ENCODE measurements at regions not wholly inside any gene's neighbourhood (a gene's known extent, or its start where the extent isn't known, plus 50 kb on each side); places are given as distances from the start of the nearest gene placed in this dataset.

GRCh38 chr2:119053700-119054436, 104.7 kb downstream of the C1QL2 start:
- no peak for DNase-seq (ENCODE audit: low read depth in 2 of 2)
- no peak for TF ChIP-seq CTCF (IDR thresholded peaks at IDR 0.05; ENCODE audit: low read depth, low read length)
- H3K4me3 ChIP-seq (replicated peaks in 1 of 2; ENCODE audit: low read depth in 2 of 2, low read length in 2 of 2) = no peak overlapping the region

- TF ChIP-seq CTCF (IDR thresholded peaks at IDR 0.05; ENCODE audit: low read depth, low read length) = no peak
- H3K4me3 ChIP-seq (replicated peaks in 1 of 2; ENCODE audit: low read depth in 2 of 2, low read length in 2 of 2) = no peak overlapping the region
- no peak for DNase-seq (ENCODE audit: low read depth in 2 of 2)
Observed at GRCh38 chr2:119051263-119051662, 107.3 kb downstream of the C1QL2 start.

GRCh38 chr2:119049968-119050704, 108.1 kb downstream of the MARCO start:
- DNase-seq (ENCODE audit: low read depth in 2 of 2) = peak in 1 of 2 donors; percentile 20
- TF ChIP-seq CTCF (IDR thresholded peaks at IDR 0.05; ENCODE audit: low read depth, low read length) = no peak
- no peak overlapping the region for H3K4me3 ChIP-seq (replicated peaks in 1 of 2; ENCODE audit: low read depth in 2 of 2, low read length in 2 of 2)

Measured in cardiac fibroblast (primary cell).